ENCODE measurements at regions not wholly inside any gene's neighbourhood (a gene's known extent, or its start where the extent isn't known, plus 50 kb on each side); places are given as distances from the start of the nearest gene placed in this dataset.

- no peaks in the 10 kb centered on the region for H3K27me3 ChIP-seq (ENCODE audit: insufficient read depth, low read length)
- no peaks in the 10 kb centered on the region for H4K20me1 ChIP-seq (ENCODE audit: insufficient read depth, low read length)
- H3K27ac ChIP-seq (ENCODE audit: low read depth, low read length) = no peak overlapping the region
- H3K79me2 ChIP-seq (ENCODE audit: insufficient read depth, low read length) = no peaks in the 10 kb centered on the region
- H3K9me3 ChIP-seq (ENCODE audit: insufficient read depth, low read depth, low read length) = no peaks in the 10 kb centered on the region
- H3K4me1 ChIP-seq (ENCODE audit: insufficient read depth, low read length) = peaks cover 8% of the 10 kb centered on the region
- Mint-ChIP-seq H3K27me3 (ENCODE audit: low read depth, unreplicated experiment) (peaks cover 28% of the 10 kb centered on the region), H3K4me3 (ENCODE audit: unreplicated experiment) (no peak overlapping the region), H3K27ac (ENCODE audit: unreplicated experiment) (no peak overlapping the region), H3K36me3 (ENCODE audit: low read depth, unreplicated experiment) (no peaks in the 10 kb centered on the region), H3K9me3 (ENCODE audit: unreplicated experiment) (no peaks in the 10 kb centered on the region), H3K4me1 (ENCODE audit: low read depth, unreplicated experiment) (no peaks in the 10 kb centered on the region)
- TF ChIP-seq EZH2 (IDR thresholded peaks at IDR 0.05; ENCODE audit: insufficient read depth, low read length) = no peak
- no peak for TF ChIP-seq CTCF (IDR thresholded peaks at IDR 0.05; ENCODE audit: insufficient read depth, low read depth, low read length)
- FAIRE-seq (no peak), DNase-seq (ENCODE audit: low read depth) (peak; percentile 47)
- peak overlapping the region; percentile 39 for H3K4me3 ChIP-seq (ENCODE audit: insufficient read depth, low read depth, low read length)
- no peaks in the 10 kb centered on the region for H3K36me3 ChIP-seq (ENCODE audit: insufficient read depth, low read length)
- peak overlapping the region; percentile 28 for H3K9ac ChIP-seq (ENCODE audit: low read length)
- H3K4me2 ChIP-seq (ENCODE audit: low read length) = peak overlapping the region; percentile 78
- peak overlapping the region; percentile 35 for H2AFZ ChIP-seq (ENCODE audit: low read depth, low read length)
These were observed 256.9 kb downstream of the C16orf95 start for GRCh38 chr16:87060034-87060986.

- Mint-ChIP-seq H3K36me3 (ENCODE audit: low read depth, unreplicated experiment) (no peaks in the 10 kb centered on the region), H3K27ac (ENCODE audit: unreplicated experiment) (no peak overlapping the region), H3K9me3 (ENCODE audit: unreplicated experiment) (no peaks in the 10 kb centered on the region), H3K4me1 (ENCODE audit: low read depth, unreplicated experiment) (no peaks in the 10 kb centered on the region), H3K27me3 (ENCODE audit: low read depth, unreplicated experiment) (peaks cover 28% of the 10 kb centered on the region), H3K4me3 (ENCODE audit: unreplicated experiment) (no peak overlapping the region)
- TF ChIP-seq CTCF (IDR thresholded peaks at IDR 0.05; ENCODE audit: insufficient read depth, low read depth, low read length) = no peak
- no peak for TF ChIP-seq EZH2 (IDR thresholded peaks at IDR 0.05; ENCODE audit: insufficient read depth, low read length)
- Histone ChIP-seq H3K27ac (ENCODE audit: low read depth, low read length) (no peak overlapping the region), H3K4me3 (ENCODE audit: insufficient read depth, low read depth, low read length) (no peak overlapping the region), H3K79me2 (ENCODE audit: insufficient read depth, low read length) (no peaks in the 10 kb centered on the region), H3K9ac (ENCODE audit: low read length) (no peak overlapping the region), H3K4me1 (ENCODE audit: insufficient read depth, low read length) (peaks cover 8% of the 10 kb centered on the region), H4K20me1 (ENCODE audit: insufficient read depth, low read length) (no peaks in the 10 kb centered on the region), H3K36me3 (ENCODE audit: insufficient read depth, low read length) (no peaks in the 10 kb centered on the region), H3K4me2 (ENCODE audit: low read length) (no peak overlapping the region), H2AFZ (ENCODE audit: low read depth, low read length) (no peak overlapping the region), H3K9me3 (ENCODE audit: insufficient read depth, low read depth, low read length) (no peaks in the 10 kb centered on the region), H3K27me3 (ENCODE audit: insufficient read depth, low read length) (no peaks in the 10 kb centered on the region)
- DNase-seq (ENCODE audit: low read depth) (no peak), FAIRE-seq (no peak)
These were observed 255.8 kb downstream of the C16orf95 start for GRCh38 chr16:87061243-87061920.

Measured in astrocyte (in vitro differentiated cells and primary cell).